SK-N-SH treated with all-trans-retinoic acid at 6 μM for 48 hours (cell line): ENCODE measurements at regions not wholly inside any gene's neighbourhood (a gene's known extent, or its start where the extent isn't known, plus 50 kb on each side); places are given as distances from the start of the nearest gene placed in this dataset.

Experiments used
- ATAC-seq: fragments of 200-7000 bp; cut with Tn5 transposase; 3 replicates; pipeline ENCODE4 v1.9.1; 2020; ENCODE audit warnings: mild to moderate bottlenecking, moderate library complexity
- ARNTL ChIP-seq: fragments of 450-650 bp; formaldehyde crosslinking; IDR thresholded peaks from 2 replicates; pipeline ENCODE4 v1.5.0; 2020; ENCODE audit warnings: low read depth, mild to moderate bottlenecking, moderate library complexity, borderline replicate concordance
- BACH2 ChIP-seq: fragments of 250-450 bp; sonication (Bioruptor Pico); IDR thresholded peaks from 2 replicates; pipeline ENCODE4 v1.9.0; 2021; ENCODE audit warnings: mild to moderate bottlenecking, borderline replicate concordance
- CREB5 ChIP-seq: fragments of 250-450 bp; sonication (Bioruptor Pico); IDR thresholded peaks from 2 replicates; pipeline ENCODE4 v1.5.1; 2020; ENCODE audit warnings: low read depth, mild to moderate bottlenecking, moderate library complexity
- CSDC2 ChIP-seq: fragments of 250-450 bp; sonication (Bioruptor Pico); IDR thresholded peaks from 2 replicates; pipeline ENCODE4 v1.5.0; 2020; ENCODE audit warnings: mild to moderate bottlenecking, moderate library complexity
- CSRNP3 ChIP-seq: fragments of 250-450 bp; sonication (Bioruptor Pico); IDR thresholded peaks from 2 replicates; pipeline ENCODE4 v1.5.1; 2021; ENCODE audit warnings: mild to moderate bottlenecking, moderate library complexity
- ESRRG ChIP-seq: fragments of 250-450 bp; sonication (Bioruptor Pico); IDR thresholded peaks from 2 replicates; pipeline ENCODE4 v1.6.1; 2021; ENCODE audit warnings: mild to moderate bottlenecking
- GLIS3 ChIP-seq: fragments of 250-450 bp; sonication (Bioruptor Pico); IDR thresholded peaks from 2 replicates; pipeline ENCODE4 v1.5.0; 2020; ENCODE audit warnings: mild to moderate bottlenecking, moderate library complexity
- ISL1 ChIP-seq: fragments of 250-450 bp; sonication (Bioruptor Pico); IDR thresholded peaks from 2 replicates; pipeline ENCODE4 v2.1.2; 2022; ENCODE audit warnings: mild to moderate bottlenecking, moderate library complexity
- OSR1 ChIP-seq: fragments of 250-450 bp; sonication (Bioruptor Pico); IDR thresholded peaks from 2 replicates; pipeline ENCODE4 v1.8.0; 2022; ENCODE audit warnings: moderate library complexity, mild to moderate bottlenecking, inconsistent platforms
- PATZ1 ChIP-seq: fragments of 250-450 bp; sonication (Bioruptor Pico); IDR thresholded peaks from 2 replicates; pipeline ENCODE4 v1.8.0; 2020; ENCODE audit warnings: mild to moderate bottlenecking, moderate library complexity, borderline replicate concordance
- PPARA ChIP-seq: fragments of 250-450 bp; sonication (Bioruptor Pico); IDR thresholded peaks from 2 replicates; pipeline ENCODE4 v1.5.0; 2020; ENCODE audit warnings: mild to moderate bottlenecking, borderline replicate concordance
- RARB ChIP-seq: fragments of 250-450 bp; sonication (Bioruptor Pico); IDR thresholded peaks from 2 replicates; pipeline ENCODE4 v1.8.0; 2021; ENCODE audit warnings: mild to moderate bottlenecking, moderate library complexity
- SNAI2 ChIP-seq: fragments of 250-450 bp; sonication (Bioruptor Pico); IDR thresholded peaks from 2 replicates; pipeline ENCODE4 v1.5.0; 2020; ENCODE audit warnings: mild to moderate bottlenecking, moderate library complexity
- TCF4 ChIP-seq: fragments of 250-450 bp; sonication (Bioruptor Pico); IDR thresholded peaks from 2 replicates; pipeline ENCODE4 v1.8.0; 2021; ENCODE audit warnings: mild to moderate bottlenecking, moderate library complexity, borderline replicate concordance
- TOX ChIP-seq: fragments of 250-450 bp; sonication (Bioruptor Pico); IDR thresholded peaks from 2 replicates; pipeline ENCODE4 v1.8.0; 2021; ENCODE audit warnings: mild to moderate bottlenecking, moderate library complexity, borderline replicate concordance
- TSHZ2 ChIP-seq: fragments of 250-450 bp; sonication (Bioruptor Pico); IDR thresholded peaks from 2 replicates; pipeline ENCODE4 v1.5.0; 2020; ENCODE audit warnings: mild to moderate bottlenecking, moderate library complexity
- ZC3H10 ChIP-seq: fragments of 250-450 bp; sonication (Bioruptor Pico); IDR thresholded peaks from 2 replicates; pipeline ENCODE4 v1.5.1; 2021; ENCODE audit warnings: mild to moderate bottlenecking, moderate library complexity
- ZFP3 ChIP-seq: fragments of 250-450 bp; sonication (Bioruptor Pico); IDR thresholded peaks from 2 replicates; pipeline ENCODE4 v1.5.0; 2020; ENCODE audit warnings: mild to moderate bottlenecking, moderate library complexity
- ZFP30 ChIP-seq: fragments of 450-650 bp; formaldehyde crosslinking; IDR thresholded peaks from 2 replicates; pipeline ENCODE4 v1.5.0; 2022; ENCODE audit warnings: mild to moderate bottlenecking, moderate library complexity
- ZNF565 ChIP-seq: fragments of 450-650 bp; formaldehyde crosslinking; conservative IDR thresholded peaks from 2 replicates; pipeline ENCODE4 v1.5.0; 2020; ENCODE audit warnings: low read depth, mild to moderate bottlenecking, moderate library complexity
- ZNF70 ChIP-seq: fragments of 450-650 bp; formaldehyde crosslinking; IDR thresholded peaks from 2 replicates; pipeline ENCODE4 v1.5.0; 2020; ENCODE audit warnings: mild to moderate bottlenecking, moderate library complexity
- ZNF8 ChIP-seq: fragments of 450-650 bp; formaldehyde crosslinking; IDR thresholded peaks from 2 replicates; pipeline ENCODE4 v1.5.0; 2020; ENCODE audit warnings: mild to moderate bottlenecking, moderate library complexity

GRCh38 chrX:8913655-8914409 is 112.6 kb upstream of the FAM9A start:
- ATAC-seq = no peak
- TF ChIP-seq BACH2 (no peak), GLIS3 (no peak), ESRRG (CRISPR knock-in tag) (no peak), TCF4 (no peak), ZNF8 (no peak), PPARA (no peak), ARNTL (no peak), SNAI2 (CRISPR knock-in tag) (no peak)

- TF ChIP-seq TSHZ2 (CRISPR knock-in tag) (no peak), ZFP30 (CRISPR knock-in tag) (no peak), TCF4 (no peak), ZC3H10 (CRISPR knock-in tag) (no peak), GLIS3 (no peak), SNAI2 (CRISPR knock-in tag) (no peak)
- no peak for ATAC-seq
These were observed 106.5 kb upstream of the FAM9A start for GRCh38 chrX:8907688-8908087.

GRCh38 chrX:8906299-8906938 is 105.2 kb upstream of the FAM9A start:
- TF ChIP-seq ZNF565 (CRISPR knock-in tag) (no peak), ZNF70 (CRISPR knock-in tag) (no peak), SNAI2 (CRISPR knock-in tag) (no peak)
- no peak for ATAC-seq

GRCh38 chrX:8897259-8897658 is 96.1 kb upstream of the FAM9A start:
- ATAC-seq = no peak
- TF ChIP-seq ZFP30 (CRISPR knock-in tag) (no peak), TOX (CRISPR knock-in tag) (no peak), PPARA (no peak), OSR1 (CRISPR knock-in tag) (no peak), ESRRG (CRISPR knock-in tag) (no peak), RARB (CRISPR knock-in tag) (no peak), CSDC2 (CRISPR knock-in tag) (no peak), BACH2 (no peak), ZC3H10 (CRISPR knock-in tag) (no peak), ZFP3 (CRISPR knock-in tag) (no peak), ISL1 (CRISPR knock-in tag) (no peak), CREB5 (CRISPR knock-in tag) (no peak), ZNF8 (no peak)
- TF ChIP-seq, all 23 proteins: peak for 0

- ATAC-seq = no peak
- TF ChIP-seq CSDC2 (CRISPR knock-in tag) (no peak), ZFP30 (CRISPR knock-in tag) (no peak), CREB5 (CRISPR knock-in tag) (no peak), CSRNP3 (CRISPR knock-in tag) (no peak), PPARA (no peak), PATZ1 (CRISPR knock-in tag) (no peak), SNAI2 (CRISPR knock-in tag) (no peak), OSR1 (CRISPR knock-in tag) (no peak), ZNF565 (CRISPR knock-in tag) (no peak), TSHZ2 (CRISPR knock-in tag) (no peak), ESRRG (CRISPR knock-in tag) (no peak), TOX (CRISPR knock-in tag) (no peak)
- TF ChIP-seq, all 23 proteins: peak for 0
These were observed 89.6 kb upstream of the FAM9A start for GRCh38 chrX:8890794-8891193.
